Activated CD4-positive, alpha-beta T cell treated with anti-CD3 and anti-CD28 coated beads, Interleukin-2, amount 10 ng/mL, durations not matched to agents 7 days and 5 days (primary cell): ENCODE measurements at regions not wholly inside any gene's neighbourhood (a gene's known extent, or its start where the extent isn't known, plus 50 kb on each side); places are given as distances from the start of the nearest gene placed in this dataset.

Source experiments
- CTCF ChIA-PET: fragments of 350-600 bp; sonication (Branson Sonifier 250); formaldehyde crosslinking; loops from one replicate; lab custom pipeline; 2021; ENCODE audit warnings: antibody characterized with exemption; lab: Charles Lee
- POLR2A ChIA-PET: fragments of 350-600 bp; sonication (Branson Sonifier 250); formaldehyde crosslinking; loops from one replicate; lab custom pipeline; 2021; ENCODE audit warnings: antibody characterized with exemption; lab: Charles Lee
- DNase-seq: peaks from one replicate; pipeline ENCODE4 v3.0.0-alpha.2; 2020
- H3K27ac Mint-ChIP-seq: one replicate; pipeline ENCODE4 v1.8.0; 2021; ENCODE audit warnings: mild to moderate bottlenecking, moderate library complexity, mixed read lengths
- H3K27me3 Mint-ChIP-seq: one replicate; pipeline ENCODE4 v1.8.0; 2021; ENCODE audit warnings: mixed read lengths
- H3K36me3 Mint-ChIP-seq: one replicate; pipeline ENCODE4 v1.8.0; 2021; ENCODE audit warnings: low read depth, mixed read lengths
- H3K4me1 Mint-ChIP-seq: one replicate; pipeline ENCODE4 v1.8.0; 2021; ENCODE audit warnings: mixed read lengths
- H3K4me3 Mint-ChIP-seq: one replicate; pipeline ENCODE4 v1.8.0; 2021; ENCODE audit warnings: mild to moderate bottlenecking, moderate library complexity, mixed read lengths
- H3K9me3 Mint-ChIP-seq: one replicate; pipeline ENCODE4 v1.8.0; 2021; ENCODE audit warnings: mixed read lengths

- DNase-seq: no peak
- H3K27me3 Mint-ChIP-seq: no peaks in the 10 kb centered on the region
- POLR2A ChIA-PET: no interaction called here
- H3K4me1 Mint-ChIP-seq: peaks cover 5% of the 10 kb centered on the region
- H3K27ac Mint-ChIP-seq: no peak overlapping the region
- H3K4me3 Mint-ChIP-seq: no peak overlapping the region
- peaks cover 2% of the 10 kb centered on the region for H3K9me3 Mint-ChIP-seq
- H3K36me3 Mint-ChIP-seq: peaks cover 1% of the 10 kb centered on the region
- CTCF ChIA-PET: interaction anchor here (1.4 kb wide), 1 partner anchor 393 kb away, joined by 3 read pairs; no protein-coding TSS in a partner anchor
Observed at GRCh38 chr13:26968431-26969341, 202.9 kb downstream of the USP12 start.

GRCh38 chr13:26967119-26968038, 204.2 kb downstream of the USP12 start:
- Mint-ChIP-seq H3K36me3 (no peaks in the 10 kb centered on the region), H3K27ac (no peak overlapping the region), H3K4me1 (peaks cover 4% of the 10 kb centered on the region), H3K4me3 (no peak overlapping the region), H3K9me3 (no peaks in the 10 kb centered on the region), H3K27me3 (no peaks in the 10 kb centered on the region)
- ChIA-PET POLR2A (no interaction called here), CTCF (interaction anchor here (1.0 to 1.4 kb wide), 2 partner anchors 381 to 394 kb away, joined by 3 read pairs; no protein-coding TSS in a partner anchor)
- no peak for DNase-seq

- CTCF ChIA-PET: interaction anchor here (1.0 kb wide), 1 partner anchor 382 kb away, joined by 3 read pairs; no protein-coding TSS in a partner anchor
Observed at GRCh38 chr13:26966701-26967080, 204.9 kb downstream of the USP12 start.

GRCh38 chr13:26965952-26966700, 205.5 kb downstream of the USP12 start:
- H3K4me3 Mint-ChIP-seq: no peak overlapping the region
- no peaks in the 10 kb centered on the region for H3K4me1 Mint-ChIP-seq
- no peak overlapping the region for H3K27ac Mint-ChIP-seq
- no peaks in the 10 kb centered on the region for H3K36me3 Mint-ChIP-seq
- DNase-seq: no peak
- H3K9me3 Mint-ChIP-seq: no peaks in the 10 kb centered on the region
- no peaks in the 10 kb centered on the region for H3K27me3 Mint-ChIP-seq
- ChIA-PET CTCF (interaction anchor here (1.0 kb wide), 1 partner anchor 382 kb away, joined by 3 read pairs; no protein-coding TSS in a partner anchor), POLR2A (no interaction called here)

More at GRCh38 chr13:26966701-26967080, 204.9 kb downstream of the USP12 start:
- no peaks in the 10 kb centered on the region for H3K9me3 Mint-ChIP-seq
- POLR2A ChIA-PET: no interaction called here
- H3K27ac Mint-ChIP-seq: no peak overlapping the region
- no peaks in the 10 kb centered on the region for H3K36me3 Mint-ChIP-seq
- H3K4me3 Mint-ChIP-seq: no peak overlapping the region
- H3K4me1 Mint-ChIP-seq: no peaks in the 10 kb centered on the region
- no peaks in the 10 kb centered on the region for H3K27me3 Mint-ChIP-seq
- no peak for DNase-seq

- Mint-ChIP-seq H3K9me3 (no peaks in the 10 kb centered on the region), H3K27me3 (no peaks in the 10 kb centered on the region), H3K4me3 (no peak overlapping the region), H3K4me1 (no peaks in the 10 kb centered on the region), H3K36me3 (no peaks in the 10 kb centered on the region), H3K27ac (no peak overlapping the region)
- ChIA-PET CTCF (interaction anchor here (1.7 kb wide), 1 partner anchor 18 kb away, joined by 6 read pairs; no protein-coding TSS in a partner anchor), POLR2A (no interaction called here)
- DNase-seq: no peak
Observed at GRCh38 chr13:26964278-26965250, 204.0 kb upstream of the GPR12 start.

GRCh38 chr13:26962671-26963070, 202.1 kb upstream of the GPR12 start:
- H3K4me1 Mint-ChIP-seq: no peaks in the 10 kb centered on the region
- ChIA-PET POLR2A (no interaction called here), CTCF (no interaction called here)
- H3K36me3 Mint-ChIP-seq: no peaks in the 10 kb centered on the region
- no peak for DNase-seq
- no peak overlapping the region for H3K4me3 Mint-ChIP-seq
- no peak overlapping the region for H3K27ac Mint-ChIP-seq
- no peaks in the 10 kb centered on the region for H3K9me3 Mint-ChIP-seq
- no peaks in the 10 kb centered on the region for H3K27me3 Mint-ChIP-seq

GRCh38 chr13:26961890-26962615, 201.5 kb upstream of the GPR12 start:
- Mint-ChIP-seq H3K4me1 (no peaks in the 10 kb centered on the region), H3K4me3 (no peak overlapping the region), H3K27me3 (peaks cover 3% of the 10 kb centered on the region), H3K9me3 (no peaks in the 10 kb centered on the region), H3K27ac (no peak overlapping the region), H3K36me3 (no peaks in the 10 kb centered on the region)
- ChIA-PET POLR2A (no interaction called here), CTCF (no interaction called here)
- DNase-seq: no peak

- H3K27ac Mint-ChIP-seq: no peak overlapping the region
- H3K27me3 Mint-ChIP-seq: peaks cover 7% of the 10 kb centered on the region
- CTCF ChIA-PET: no interaction called here
- no peak overlapping the region for H3K4me3 Mint-ChIP-seq
- no peak for DNase-seq
- H3K9me3 Mint-ChIP-seq: no peaks in the 10 kb centered on the region
- no peaks in the 10 kb centered on the region for H3K4me1 Mint-ChIP-seq
- no peaks in the 10 kb centered on the region for H3K36me3 Mint-ChIP-seq
- POLR2A ChIA-PET: no interaction called here
Observed at GRCh38 chr13:26957182-26957581, 196.6 kb upstream of the GPR12 start.

- H3K36me3 Mint-ChIP-seq: no peaks in the 10 kb centered on the region
- POLR2A ChIA-PET: no interaction called here
- H3K27ac Mint-ChIP-seq: no peak overlapping the region
- no peaks in the 10 kb centered on the region for H3K4me1 Mint-ChIP-seq
- DNase-seq: no peak
- peaks cover 7% of the 10 kb centered on the region for H3K27me3 Mint-ChIP-seq
- H3K9me3 Mint-ChIP-seq: no peaks in the 10 kb centered on the region
- CTCF ChIA-PET: no interaction called here
- no peak overlapping the region for H3K4me3 Mint-ChIP-seq
Observed at GRCh38 chr13:26956522-26957142, 196.0 kb upstream of the GPR12 start.

- Mint-ChIP-seq H3K9me3 (no peaks in the 10 kb centered on the region), H3K27me3 (peaks cover 7% of the 10 kb centered on the region), H3K4me3 (no peak overlapping the region), H3K27ac (no peak overlapping the region), H3K36me3 (no peaks in the 10 kb centered on the region), H3K4me1 (no peaks in the 10 kb centered on the region)
- POLR2A ChIA-PET: no interaction called here
- DNase-seq: no peak
- CTCF ChIA-PET: no interaction called here
Observed at GRCh38 chr13:26954976-26955375, 194.4 kb upstream of the GPR12 start.

GRCh38 chr13:26953291-26953690, 192.7 kb upstream of the GPR12 start:
- H3K9me3 Mint-ChIP-seq: no peaks in the 10 kb centered on the region
- no peak overlapping the region for H3K27ac Mint-ChIP-seq

More at GRCh38 chr13:26953291-26953690, 192.7 kb upstream of the GPR12 start:
- Mint-ChIP-seq H3K36me3 (no peaks in the 10 kb centered on the region), H3K4me3 (no peak overlapping the region), H3K4me1 (no peaks in the 10 kb centered on the region), H3K27me3 (peaks cover 7% of the 10 kb centered on the region)
- no peak for DNase-seq
- ChIA-PET CTCF (interaction anchor here (0.6 kb wide), 1 partner anchor 1296 kb away, joined by 5 read pairs; no protein-coding TSS in a partner anchor), POLR2A (no interaction called here)
